C4-2B (cell line): ENCODE measurements at regions not wholly inside any gene's neighbourhood (a gene's known extent, or its start where the extent isn't known, plus 50 kb on each side); places are given as distances from the start of the nearest gene placed in this dataset.

Experiments used
- CTCF ChIP-seq: fragments of 450-650 bp; conservative IDR thresholded peaks from 2 replicates; pipeline ENCODE4 v1.5.1; 2017; ENCODE audit warnings: mild to moderate bottlenecking
- ZFX ChIP-seq: fragments of 450-650 bp; IDR thresholded peaks from 2 replicates; pipeline ENCODE4 v1.6.1; 2017

DNA sequence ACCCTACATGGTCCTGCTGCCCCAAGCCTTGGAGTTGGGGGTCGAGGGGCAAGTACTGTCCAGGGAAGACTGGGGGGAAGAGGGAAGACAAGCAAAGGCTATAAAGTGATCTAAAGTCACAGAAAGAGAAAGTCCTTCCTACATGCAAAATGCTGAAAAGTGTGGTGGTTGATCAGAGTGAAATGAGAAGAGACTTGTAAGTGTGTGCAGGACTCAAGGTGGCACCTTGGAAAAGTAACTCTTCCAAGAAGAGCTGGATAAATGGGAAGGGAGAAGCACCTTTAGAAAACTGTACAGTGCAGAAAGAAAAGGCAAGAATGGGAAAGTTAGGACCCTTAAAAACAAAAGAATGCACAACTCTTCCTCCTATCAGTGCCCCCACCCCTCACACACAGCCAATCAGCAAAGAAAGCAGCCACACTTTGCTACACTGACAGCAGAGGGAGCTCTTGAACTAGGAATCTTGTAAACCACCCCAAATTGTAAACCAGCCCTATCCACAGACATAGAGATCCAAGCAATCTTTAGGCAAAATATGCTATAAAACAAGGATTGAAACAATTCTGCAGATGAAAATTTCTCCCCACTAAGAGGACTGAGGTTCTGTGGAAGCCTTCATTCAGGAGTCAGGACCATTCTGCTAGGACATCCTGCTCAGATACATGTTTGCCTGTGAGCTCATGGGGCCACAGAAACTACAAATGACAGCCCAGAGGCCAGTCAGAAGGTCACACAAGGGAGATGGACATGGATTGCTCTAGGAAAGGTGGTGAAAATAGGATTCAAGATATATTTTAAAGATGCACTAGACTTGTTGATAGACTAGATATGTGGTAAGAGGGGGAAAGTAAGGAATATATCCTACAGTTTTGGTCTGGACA is 146.4 kb downstream of the FTCDNL1 start:
- TF ChIP-seq ZFX: no peak
- TF ChIP-seq CTCF: peak; percentile 66
